Pancreas (tissue), 10 donors: ENCODE measurements at regions not wholly inside any gene's neighbourhood (a gene's known extent, or its start where the extent isn't known, plus 50 kb on each side); places are given as distances from the start of the nearest gene placed in this dataset.

ENCODE experiments used
- ATAC-seq, 4 donors: fragments of 200-7000 bp; cut with Tn5 transposase; one replicate each; pipeline versions ENCODE4 v1.8.0 to v1.9.1; 2020; ENCODE audit warnings: mild to moderate bottlenecking in 4 of 4, moderate library complexity in 4 of 4
- DNase-seq, 6 donors: peaks; one replicate each; pipeline ENCODE4 v3.0.0-alpha.2; 2020
- FAIRE-seq: peaks from 2 replicates; lab custom pipeline; 2012; peaks lifted over from hg19 to GRCh38; lab: Jason Lieb, UNC
- H3K27ac ChIP-seq, 4 donors: fragments of 200-600 bp; sonication (generic); 1 replicate in 3 of 4; 2 replicates in 1 of 4; pipeline versions ENCODE4 v1.5.0 to v1.8.0; 2020
- H3K27me3 ChIP-seq, 4 donors: fragments of 200-600 bp; one replicate each; pipeline ENCODE4 v1.8.0; 2021
- H3K36me3 ChIP-seq, 3 donors: fragments of 200-600 bp; sonication (generic) in 1 of 3; one replicate each; pipeline versions ENCODE4 v1.5.0 to v1.8.0; 2020 to 2021
- H3K4me1 ChIP-seq, 3 donors: fragments of 200-600 bp; one replicate each; pipeline ENCODE4 v1.8.0; 2021
- H3K4me3 ChIP-seq, 4 donors: fragments of 200-600 bp; sonication (generic) in 2 of 4; one replicate each; pipeline versions ENCODE4 v1.5.0 to v1.8.0; 2020 to 2021
- H3K9me3 ChIP-seq, 4 donors: fragments of 200-600 bp; one replicate each; pipeline ENCODE4 v1.8.0; 2021
- WGBS, 2 donors: extraction: QIAGEN DNeasy Blood & Tissue Kit; methylation state at CpG; one replicate each; pipeline ENCODE4 v1.1.7; 2013; 5-methylcytosine and 5-hydroxymethylcytosine counted together
- intact Hi-C, 3 donors: fragments of 100-400 bp; cut with DNase I; formaldehyde crosslinking; loops; one replicate each; pipeline versions ENCODE4 v1.11.1 to v1.14.2; 2022
- TF ChIP-seq, protein P1 (sequence below), 4 donors: fragments of 200-600 bp; sonication (generic) in 3 of 4; IDR thresholded peaks; one replicate each; pipeline versions ENCODE4 v1.5.0 to v1.8.0; 2021; ENCODE audit warnings: antibody characterized with exemption in 4 of 4
- donor health status: healthy with polysubstance abuse.
- donor health status: DM: no; HTN: no; CAD: no; lungs with moderate emphysema.
- donor health status: DM: no; HTN: no; CAD: no.
- donor health status: control.
- donor health status: control.
- donor health status: Bipolar disorder and iron deficiency.
- donor health status: DM: yes; HTN: yes; CAD: no.
- donor health status: DM: no; HTN: no; CAD: no.
- donor health status: DM: no; HTN: no; CAD: no.
- donor health status: DM: yes; HTN: yes; CAD: no.

DNA sequence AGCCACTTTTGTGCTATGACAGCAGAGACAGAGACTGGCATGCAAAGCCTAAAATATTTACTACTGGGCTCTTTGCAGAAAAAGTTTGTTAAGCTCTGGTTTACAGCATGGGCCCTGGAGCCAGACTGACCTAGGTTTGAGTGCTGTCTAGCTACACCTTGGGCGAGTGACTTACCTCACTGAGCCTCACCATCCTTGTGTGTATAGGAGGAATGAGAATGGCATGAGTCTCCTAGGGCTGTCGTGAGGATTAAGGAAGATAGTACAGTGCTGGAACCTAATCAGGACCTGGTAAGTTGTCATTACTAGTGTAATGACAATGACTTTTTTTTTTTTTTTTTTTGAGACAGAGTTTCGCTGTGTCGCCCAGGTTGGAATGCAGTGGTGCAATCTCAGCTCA is 65.2 kb downstream of the MSX2 start:
- no peaks in the 10 kb centered on the region for H3K4me1 ChIP-seq
- FAIRE-seq: no peak
- WGBS, 2 donors: 71 to 78% methylated on average over 4 of the region's 4 CpGs
- H3K4me3 ChIP-seq: no peak overlapping the region
- H3K27me3 ChIP-seq: peaks cover 0 to 13% (median 0%) of the 10 kb centered on the region in 4 donors
- intact Hi-C loops: no loop called here
- H3K36me3 ChIP-seq: no peaks in the 10 kb centered on the region
- no peak overlapping the region for H3K27ac ChIP-seq
- peaks cover 0 to 3% (median 0%) of the 10 kb centered on the region in 4 donors for H3K9me3 ChIP-seq
- no peak for DNase-seq
- TF ChIP-seq, protein P1, sequence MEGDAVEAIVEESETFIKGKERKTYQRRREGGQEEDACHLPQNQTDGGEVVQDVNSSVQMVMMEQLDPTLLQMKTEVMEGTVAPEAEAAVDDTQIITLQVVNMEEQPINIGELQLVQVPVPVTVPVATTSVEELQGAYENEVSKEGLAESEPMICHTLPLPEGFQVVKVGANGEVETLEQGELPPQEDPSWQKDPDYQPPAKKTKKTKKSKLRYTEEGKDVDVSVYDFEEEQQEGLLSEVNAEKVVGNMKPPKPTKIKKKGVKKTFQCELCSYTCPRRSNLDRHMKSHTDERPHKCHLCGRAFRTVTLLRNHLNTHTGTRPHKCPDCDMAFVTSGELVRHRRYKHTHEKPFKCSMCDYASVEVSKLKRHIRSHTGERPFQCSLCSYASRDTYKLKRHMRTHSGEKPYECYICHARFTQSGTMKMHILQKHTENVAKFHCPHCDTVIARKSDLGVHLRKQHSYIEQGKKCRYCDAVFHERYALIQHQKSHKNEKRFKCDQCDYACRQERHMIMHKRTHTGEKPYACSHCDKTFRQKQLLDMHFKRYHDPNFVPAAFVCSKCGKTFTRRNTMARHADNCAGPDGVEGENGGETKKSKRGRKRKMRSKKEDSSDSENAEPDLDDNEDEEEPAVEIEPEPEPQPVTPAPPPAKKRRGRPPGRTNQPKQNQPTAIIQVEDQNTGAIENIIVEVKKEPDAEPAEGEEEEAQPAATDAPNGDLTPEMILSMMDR (IDR thresholded peaks at IDR 0.05): no peak
- no peak for ATAC-seq

DNA sequence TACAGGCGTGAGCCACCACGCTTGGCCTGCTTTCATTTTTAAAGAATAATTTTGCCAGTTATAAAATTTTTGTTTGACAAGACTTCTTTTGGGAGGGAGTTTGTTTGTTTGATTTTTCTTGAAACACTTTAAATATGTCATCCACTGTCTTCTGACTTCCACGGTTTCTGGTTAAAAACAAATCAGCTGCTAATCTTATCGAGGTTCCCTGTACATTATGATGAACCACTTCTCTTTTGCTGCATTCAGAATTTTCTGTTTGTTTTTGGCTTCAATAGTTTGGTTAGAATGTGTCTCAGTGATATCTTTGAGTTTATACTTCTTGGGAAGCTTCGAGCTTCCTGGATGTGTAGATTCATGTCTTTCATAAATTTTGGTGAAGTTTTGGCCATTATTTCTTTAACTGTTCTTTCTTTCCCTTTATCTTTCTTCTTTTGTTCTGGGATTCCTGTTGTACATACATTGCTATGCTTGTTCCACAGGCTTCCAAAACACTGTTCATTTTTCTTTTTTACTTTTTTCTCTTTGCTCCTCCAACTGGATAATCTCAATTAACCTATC is 60.8 kb downstream of the MSX2 start:
- Histone ChIP-seq H3K36me3 (no peaks in the 10 kb centered on the region), H3K4me1 (no peaks in the 10 kb centered on the region), H3K9me3 (peaks cover 0 to 3% (median 0%) of the 10 kb centered on the region in 4 donors), H3K27me3 (peaks cover 0 to 7% (median 1%) of the 10 kb centered on the region in 4 donors), H3K4me3 (no peak overlapping the region), H3K27ac (no peak overlapping the region)
- ATAC-seq (no peak), DNase-seq (no peak), FAIRE-seq (no peak)
- WGBS, 2 donors: 67 to 77% methylated on average over 5 of the region's 5 CpGs
- TF ChIP-seq, protein P1 (IDR thresholded peaks at IDR 0.05): no peak
- intact Hi-C loops: no loop called here
